Glomerular visceral epithelial cell (primary cell): ENCODE measurements at regions not wholly inside any gene's neighbourhood (a gene's known extent, or its start where the extent isn't known, plus 50 kb on each side); places are given as distances from the start of the nearest gene placed in this dataset.

Source experiments
- DNase-seq: peaks from one replicate; pipeline ENCODE4 v3.0.0-alpha.2; 2016; ENCODE audit errors: extremely low spot score

- DNase-seq, result no peak
Observed at GRCh38 chr5:153122403-153122802, 368.1 kb upstream of the GRIA1 start.

GRCh38 chr5:153130296-153130695 lies 360.2 kb upstream of the GRIA1 start:
- DNase-seq, result no peak

GRCh38 chr5:153135411-153135810 lies 355.1 kb upstream of the GRIA1 start:
- no peak for DNase-seq

- DNase-seq, result no peak
Observed at GRCh38 chr5:153136910-153137614, 353.4 kb upstream of the GRIA1 start.

DNA sequence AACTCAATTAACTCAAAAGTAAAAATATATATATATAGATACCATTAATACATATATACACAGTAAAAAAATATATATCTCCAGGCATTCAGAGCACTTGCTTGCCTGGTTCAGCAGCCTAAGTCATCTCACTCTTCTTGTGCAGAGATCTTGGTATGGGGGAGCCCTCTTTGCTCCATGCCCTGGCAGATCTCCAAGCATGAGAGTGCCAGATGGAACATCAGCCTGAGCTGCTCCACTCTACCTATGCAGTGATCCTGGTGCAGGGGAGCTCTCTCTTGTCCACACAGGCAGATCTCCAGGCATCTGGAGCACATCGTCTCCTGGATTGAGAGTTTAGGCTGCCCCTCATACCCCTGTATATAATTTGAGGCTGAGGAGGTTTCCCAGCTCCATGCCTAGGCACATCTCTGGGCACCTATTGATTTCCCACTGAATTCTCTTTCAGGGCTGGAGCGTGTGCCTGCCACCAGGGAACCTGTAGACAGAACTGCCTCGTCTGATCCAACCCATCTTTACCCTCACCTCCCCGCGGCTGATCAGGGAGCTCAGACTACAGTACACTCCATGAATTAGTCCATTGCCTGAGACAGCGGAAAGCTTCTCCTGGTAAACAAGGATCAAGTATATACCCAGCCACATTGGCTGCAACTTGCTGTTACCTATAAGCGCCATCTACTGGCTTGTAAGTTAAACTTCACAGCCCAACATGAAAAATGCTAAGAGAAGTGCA lies 342.4 kb upstream of the GRIA1 start:
- DNase-seq, result no peak

GRCh38 chr5:153148624-153148976 lies 341.9 kb upstream of the GRIA1 start:
- no peak for DNase-seq

DNA sequence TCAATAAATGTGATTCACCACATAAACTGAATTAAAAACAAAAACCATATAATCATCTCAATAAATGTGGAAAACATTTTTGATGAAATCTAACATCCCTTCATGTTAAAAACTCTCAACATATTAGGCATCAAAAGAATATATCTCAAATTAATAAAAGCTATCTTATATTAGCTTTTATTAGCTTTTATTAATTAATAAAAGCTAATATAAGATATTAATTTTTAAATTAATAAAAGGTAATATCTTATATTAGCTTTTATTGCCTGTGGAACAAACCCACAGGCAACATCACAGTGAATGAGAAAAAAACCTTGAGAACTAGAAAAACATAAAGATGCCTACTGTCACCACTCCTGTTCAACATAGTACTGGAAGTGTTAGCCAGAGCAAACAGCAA lies 338.9 kb upstream of the GRIA1 start:
- DNase-seq, result no peak

DNA sequence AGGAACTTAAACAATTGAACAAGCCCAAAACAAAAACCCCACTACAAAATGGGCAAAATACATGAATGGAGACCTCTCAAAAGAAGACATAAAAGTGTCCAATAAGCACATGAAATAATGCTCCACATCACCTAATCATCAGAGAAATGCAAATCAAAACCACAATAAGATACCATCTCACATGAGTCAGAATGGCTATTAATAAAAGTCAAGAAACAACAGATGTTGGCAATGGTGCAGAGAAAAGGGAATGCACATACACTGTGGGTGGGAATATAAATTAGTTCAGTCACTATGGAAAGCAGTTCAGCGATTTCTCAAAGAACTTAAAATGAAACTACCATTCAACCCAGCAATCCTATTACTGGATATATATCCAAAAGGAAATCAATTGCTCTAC lies 337.4 kb upstream of the GRIA1 start:
- DNase-seq, result no peak

DNA sequence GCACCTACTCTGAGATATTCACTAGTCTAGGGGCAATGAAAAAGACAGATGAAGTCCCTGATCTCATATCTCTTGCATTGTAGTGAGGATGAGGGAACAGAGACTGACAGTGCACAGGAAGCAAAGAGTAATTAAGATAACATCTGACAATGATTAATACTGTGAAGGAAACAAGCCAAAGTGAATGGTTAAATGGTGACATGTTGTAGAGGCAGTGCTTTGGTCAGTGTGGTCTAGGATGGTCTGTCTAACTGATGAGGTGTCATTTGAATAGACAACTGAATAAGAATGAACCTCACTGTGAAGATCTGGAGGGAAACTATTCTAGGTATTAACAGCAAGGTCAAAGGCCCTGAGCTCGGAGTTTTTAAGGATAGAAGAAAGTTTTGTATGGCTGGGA lies 333.3 kb upstream of the GRIA1 start:
- DNase-seq, result no peak

GRCh38 chr5:153158608-153159007 lies 331.9 kb upstream of the GRIA1 start:
- no peak for DNase-seq

GRCh38 chr5:153159616-153160015 lies 330.9 kb upstream of the GRIA1 start:
- no peak for DNase-seq

DNA sequence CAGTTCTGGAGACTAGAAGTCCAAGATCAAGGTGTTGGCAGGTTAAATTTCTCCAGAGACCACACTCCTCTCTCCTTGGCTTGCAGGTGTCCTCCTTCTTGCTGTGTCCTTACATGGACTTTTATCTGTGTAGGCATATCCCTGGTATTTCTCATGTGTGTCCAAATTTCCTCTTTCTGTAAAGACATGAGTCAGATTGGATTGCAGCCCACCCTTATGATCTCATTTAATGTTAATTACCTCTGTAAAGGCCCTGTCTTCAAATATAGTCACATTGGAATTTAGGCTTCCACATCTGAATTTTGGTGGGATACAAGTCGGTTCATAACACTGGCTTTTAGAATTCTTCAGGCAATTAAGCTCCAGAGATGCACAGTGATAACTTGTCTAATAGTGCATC lies 322.2 kb upstream of the GRIA1 start:
- DNase-seq, result no peak

DNA sequence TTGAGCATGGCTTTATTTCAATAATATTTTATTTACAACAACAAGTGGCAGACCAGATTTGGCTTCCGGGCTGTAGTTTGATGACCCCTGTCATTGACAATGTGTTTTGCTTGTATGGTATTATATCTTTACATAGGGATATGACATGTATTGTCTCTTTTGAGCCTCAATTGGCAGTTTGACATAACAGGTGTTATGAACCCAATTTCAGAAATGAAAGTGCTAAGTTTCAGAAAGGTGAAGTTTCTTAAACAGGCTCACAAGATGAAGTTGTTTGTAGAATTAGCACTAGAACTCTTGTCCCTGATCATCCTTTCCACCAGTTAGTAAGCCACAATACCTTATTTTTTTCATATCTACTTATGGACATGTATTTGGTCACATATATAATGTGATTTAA lies 303.0 kb upstream of the GRIA1 start:
- no peak for DNase-seq

DNA sequence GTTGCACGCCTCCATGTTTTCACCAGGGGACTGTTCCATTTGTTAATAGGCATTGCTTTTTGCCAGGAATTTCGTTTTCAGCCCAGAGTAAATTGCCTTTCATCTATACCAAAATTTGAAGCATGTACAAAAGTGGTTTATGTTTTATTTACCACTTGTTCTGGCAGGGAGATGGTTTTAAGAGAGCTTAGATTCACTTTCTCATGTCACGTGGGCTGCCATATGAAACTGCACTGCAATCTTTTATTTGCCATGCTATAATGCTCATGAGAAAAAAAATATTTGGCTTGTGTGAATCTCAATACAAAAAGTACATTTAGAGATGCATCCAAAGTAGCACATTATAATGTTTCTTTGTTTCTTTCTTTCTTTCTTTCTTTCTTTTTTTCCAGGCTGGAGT lies 284.1 kb upstream of the GRIA1 start:
- DNase-seq, result no peak

- DNase-seq, result no peak
Observed at GRCh38 chr5:153209016-153209415, 281.5 kb upstream of the GRIA1 start.

- DNase-seq, result no peak
Observed at GRCh38 chr5:153209687-153210086, 280.8 kb upstream of the GRIA1 start.

GRCh38 chr5:153211076-153211475 lies 279.4 kb upstream of the GRIA1 start:
- DNase-seq, result no peak

- DNase-seq, result no peak
Observed at GRCh38 chr5:153212471-153212870, 278.0 kb upstream of the GRIA1 start.

DNA sequence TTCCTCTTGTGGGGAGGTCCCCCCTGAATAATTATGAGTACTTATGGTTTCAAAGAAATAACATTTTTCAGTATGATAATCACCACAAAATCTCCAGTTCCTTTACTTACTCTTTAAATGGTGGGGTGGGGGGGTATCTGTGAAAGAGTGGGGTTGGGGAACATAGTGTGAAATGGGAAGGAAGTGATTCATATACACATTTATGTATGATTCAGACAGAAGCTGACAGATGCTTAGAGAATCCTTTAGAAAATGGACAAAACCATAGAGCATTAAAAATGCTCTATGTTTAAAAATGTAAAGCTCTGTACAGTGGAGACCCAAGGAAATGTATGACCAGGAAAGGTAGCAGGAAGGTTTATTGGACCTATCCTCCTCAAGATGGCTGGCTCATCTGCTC lies 267.5 kb upstream of the GRIA1 start:
- DNase-seq, result no peak

GRCh38 chr5:153223376-153223775 lies 267.1 kb upstream of the GRIA1 start:
- DNase-seq, result no peak

DNA sequence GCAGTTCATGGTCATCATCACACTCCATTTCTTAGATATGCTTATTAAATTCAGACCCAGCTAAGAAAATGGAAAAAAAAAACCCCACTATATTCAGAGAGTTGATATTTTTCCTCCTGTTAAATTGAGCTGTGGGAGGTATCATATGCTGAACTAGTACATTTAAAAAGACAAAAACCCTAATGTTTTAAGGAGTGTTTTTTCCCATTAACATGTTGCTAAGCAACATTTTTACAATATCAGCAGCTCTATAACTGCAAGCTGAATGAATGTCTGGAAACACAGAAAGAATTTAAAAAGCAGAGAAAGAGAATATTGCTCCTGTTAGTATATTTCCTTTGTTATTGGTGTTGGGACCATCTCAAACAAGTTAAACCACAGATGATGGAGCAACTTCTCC lies 265.8 kb upstream of the GRIA1 start:
- no peak for DNase-seq

DNA sequence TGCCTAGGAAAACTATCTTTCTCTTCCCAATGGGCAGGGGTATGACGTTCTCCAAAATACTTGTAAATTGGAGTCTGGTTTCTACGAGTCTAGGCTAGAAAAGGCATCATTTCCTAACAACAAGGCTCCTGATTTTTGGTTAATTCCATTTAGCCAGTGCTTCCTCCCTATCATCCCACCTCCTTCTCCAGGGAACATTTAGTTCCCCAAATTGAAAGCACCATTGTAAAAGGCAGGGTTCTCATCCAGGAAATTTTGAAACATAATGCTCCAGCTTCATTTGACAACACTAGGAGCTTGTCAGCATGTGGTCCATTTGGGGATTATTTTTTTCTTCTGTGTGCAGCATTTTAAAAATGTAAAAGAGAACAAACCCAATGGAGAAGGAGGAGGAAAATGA lies 256.5 kb upstream of the GRIA1 start:
- DNase-seq, result no peak

DNA sequence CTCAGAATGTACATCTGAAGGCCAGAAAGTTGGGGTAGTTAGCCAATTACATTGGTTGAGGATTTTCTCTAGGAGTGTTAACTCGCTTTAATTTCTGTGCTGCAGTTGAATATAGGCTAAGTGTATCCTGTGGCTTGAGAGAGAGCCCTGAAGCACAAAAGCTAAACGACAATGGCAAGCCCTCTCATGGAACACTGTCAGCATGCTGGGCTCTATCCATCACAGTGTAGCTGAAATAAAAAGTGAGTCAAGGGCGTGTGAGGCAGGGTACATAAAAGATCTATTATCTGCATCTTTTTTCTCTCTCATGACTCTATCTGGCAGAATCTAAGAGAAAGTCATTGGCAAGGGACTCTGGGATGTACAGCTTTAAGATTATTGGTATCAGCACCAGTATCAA lies 254.2 kb upstream of the GRIA1 start:
- no peak for DNase-seq
